RWPE2 (cell line): ENCODE measurements at regions not wholly inside any gene's neighbourhood (a gene's known extent, or its start where the extent isn't known, plus 50 kb on each side); places are given as distances from the start of the nearest gene placed in this dataset.

Experiments used
- ATAC-seq: fragments of 200-7000 bp; cut with Tn5 transposase; 3 replicates; pipeline ENCODE4 v1.9.1; 2021; ENCODE audit warnings: low read depth
- DNase-seq: peaks from one replicate; pipeline ENCODE4 v3.0.0-alpha.2; 2020; ENCODE audit warnings: low spot score
- H3K27ac ChIP-seq: fragments of 450-650 bp; 2 replicates; pipeline ENCODE4 v1.5.1; 2017; ENCODE audit warnings: mild to moderate bottlenecking; ENCODE audit not compliant: poor library complexity, severe bottlenecking
- H3K27me3 ChIP-seq: fragments of 250-450 bp; sonication (Bioruptor Pico); 2 replicates; pipeline ENCODE4 v1.5.1; 2021; ENCODE audit warnings: mild to moderate bottlenecking, moderate library complexity; ENCODE audit not compliant: insufficient read depth, poor library complexity, severe bottlenecking
- H3K36me3 ChIP-seq: fragments of 250-450 bp; sonication (Bioruptor Pico); 2 replicates; pipeline ENCODE4 v1.5.1; 2020; ENCODE audit warnings: low read depth, mild to moderate bottlenecking, moderate library complexity
- H3K4me1 ChIP-seq: fragments of 250-450 bp; sonication (Bioruptor Pico); 2 replicates; pipeline ENCODE4 v1.5.1; 2021; ENCODE audit warnings: mild to moderate bottlenecking, moderate library complexity; ENCODE audit not compliant: insufficient read depth, poor library complexity, severe bottlenecking
- H3K4me3 ChIP-seq: fragments of 250-450 bp; sonication (Bioruptor Pico); 2 replicates; pipeline ENCODE4 v1.5.1; 2021; ENCODE audit warnings: mild to moderate bottlenecking, moderate library complexity; ENCODE audit not compliant: severe bottlenecking
- H3K9me3 ChIP-seq: fragments of 250-450 bp; sonication (Bioruptor Pico); 2 replicates; pipeline ENCODE4 v1.5.1; 2021; ENCODE audit warnings: mild to moderate bottlenecking, moderate library complexity; ENCODE audit not compliant: severe bottlenecking
- TF ChIP-seq, protein P1 (sequence below): fragments of 450-650 bp; IDR thresholded peaks from one replicate; pipeline ENCODE4 v1.5.1; 2017; ENCODE audit warnings: mild to moderate bottlenecking, moderate library complexity; ENCODE audit not compliant: poor library complexity, severe bottlenecking

GRCh38 chr3:104735691-104736090 is 631.0 kb upstream of the ALCAM start:
- TF ChIP-seq, protein P1, sequence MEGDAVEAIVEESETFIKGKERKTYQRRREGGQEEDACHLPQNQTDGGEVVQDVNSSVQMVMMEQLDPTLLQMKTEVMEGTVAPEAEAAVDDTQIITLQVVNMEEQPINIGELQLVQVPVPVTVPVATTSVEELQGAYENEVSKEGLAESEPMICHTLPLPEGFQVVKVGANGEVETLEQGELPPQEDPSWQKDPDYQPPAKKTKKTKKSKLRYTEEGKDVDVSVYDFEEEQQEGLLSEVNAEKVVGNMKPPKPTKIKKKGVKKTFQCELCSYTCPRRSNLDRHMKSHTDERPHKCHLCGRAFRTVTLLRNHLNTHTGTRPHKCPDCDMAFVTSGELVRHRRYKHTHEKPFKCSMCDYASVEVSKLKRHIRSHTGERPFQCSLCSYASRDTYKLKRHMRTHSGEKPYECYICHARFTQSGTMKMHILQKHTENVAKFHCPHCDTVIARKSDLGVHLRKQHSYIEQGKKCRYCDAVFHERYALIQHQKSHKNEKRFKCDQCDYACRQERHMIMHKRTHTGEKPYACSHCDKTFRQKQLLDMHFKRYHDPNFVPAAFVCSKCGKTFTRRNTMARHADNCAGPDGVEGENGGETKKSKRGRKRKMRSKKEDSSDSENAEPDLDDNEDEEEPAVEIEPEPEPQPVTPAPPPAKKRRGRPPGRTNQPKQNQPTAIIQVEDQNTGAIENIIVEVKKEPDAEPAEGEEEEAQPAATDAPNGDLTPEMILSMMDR, result no peak
- DNase-seq (no peak), ATAC-seq (no peak)
- no peak overlapping the region for H3K4me3 ChIP-seq
- no peaks in the 10 kb centered on the region for H3K4me1 ChIP-seq
- H3K36me3 ChIP-seq, result no peaks in the 10 kb centered on the region
- H3K27me3 ChIP-seq, result no peaks in the 10 kb centered on the region
- H3K9me3 ChIP-seq, result no peaks in the 10 kb centered on the region
- no peak overlapping the region for H3K27ac ChIP-seq

GRCh38 chr3:104738271-104738670 is 628.4 kb upstream of the ALCAM start:
- no peaks in the 10 kb centered on the region for H3K36me3 ChIP-seq
- H3K27ac ChIP-seq, result no peak overlapping the region
- no peaks in the 10 kb centered on the region for H3K9me3 ChIP-seq
- no peak for ATAC-seq
- no peak for DNase-seq
- TF ChIP-seq, protein P1, result no peak
- no peaks in the 10 kb centered on the region for H3K27me3 ChIP-seq
- no peak overlapping the region for H3K4me3 ChIP-seq
- H3K4me1 ChIP-seq, result no peaks in the 10 kb centered on the region

GRCh38 chr3:104740874-104741379 is 625.8 kb upstream of the ALCAM start:
- DNase-seq (no peak), ATAC-seq (no peak)
- Histone ChIP-seq H3K27me3 (no peaks in the 10 kb centered on the region), H3K36me3 (no peaks in the 10 kb centered on the region), H3K9me3 (no peaks in the 10 kb centered on the region), H3K4me3 (no peak overlapping the region), H3K27ac (no peak overlapping the region), H3K4me1 (no peaks in the 10 kb centered on the region)
- TF ChIP-seq, protein P1, result no peak

GRCh38 chr3:104742044-104742443 is 624.7 kb upstream of the ALCAM start:
- DNase-seq, result no peak
- Histone ChIP-seq H3K36me3 (no peaks in the 10 kb centered on the region), H3K9me3 (no peaks in the 10 kb centered on the region), H3K4me3 (no peak overlapping the region), H3K27me3 (no peaks in the 10 kb centered on the region), H3K4me1 (no peaks in the 10 kb centered on the region), H3K27ac (no peak overlapping the region)
- ATAC-seq, result no peak
- TF ChIP-seq, protein P1, result no peak

- Histone ChIP-seq H3K36me3 (no peaks in the 10 kb centered on the region), H3K4me1 (no peaks in the 10 kb centered on the region), H3K4me3 (no peak overlapping the region), H3K27ac (no peak overlapping the region), H3K27me3 (no peaks in the 10 kb centered on the region), H3K9me3 (no peaks in the 10 kb centered on the region)
- TF ChIP-seq, protein P1, result no peak
- DNase-seq, result no peak
- ATAC-seq, result no peak
Observed at GRCh38 chr3:104745313-104745712, 621.4 kb upstream of the ALCAM start.
